WERI-Rb-1 (cell line): ENCODE measurements at regions not wholly inside any gene's neighbourhood (a gene's known extent, or its start where the extent isn't known, plus 50 kb on each side); places are given as distances from the start of the nearest gene placed in this dataset.

Experiments used
- DNase-seq: peaks from one replicate; pipeline ENCODE4 v3.0.0-alpha.2; 2020
- H3K27ac ChIP-seq: fragments of 250-450 bp; sonication (Bioruptor Pico); 2 replicates; pipeline ENCODE4 v1.5.1; 2020; ENCODE audit warnings: mild to moderate bottlenecking, moderate library complexity
- H3K27me3 ChIP-seq: fragments of 250-450 bp; sonication (Bioruptor Pico); 2 replicates; pipeline ENCODE4 v1.5.1; 2021; ENCODE audit warnings: mild to moderate bottlenecking, low read depth, moderate library complexity; ENCODE audit not compliant: insufficient read depth, severe bottlenecking
- H3K36me3 ChIP-seq: fragments of 250-450 bp; sonication (Bioruptor Pico); 2 replicates; pipeline ENCODE4 v1.5.1; 2020; ENCODE audit warnings: mild to moderate bottlenecking, moderate library complexity
- H3K4me3 ChIP-seq: 2 replicates; pipeline ENCODE4 v1.5.1; 2011; ENCODE audit warnings: low read depth, mild to moderate bottlenecking, control low read depth, low read length
- H3K9me3 ChIP-seq: fragments of 250-450 bp; sonication (Bioruptor Pico); 2 replicates; pipeline ENCODE4 v1.5.1; 2021; ENCODE audit warnings: mild to moderate bottlenecking, moderate library complexity; ENCODE audit not compliant: severe bottlenecking
- TF ChIP-seq, protein P1 (sequence below): IDR thresholded peaks from 2 replicates; pipeline ENCODE4 v1.5.1; 2011; ENCODE audit warnings: low read depth, mild to moderate bottlenecking, control low read depth, inconsistent platforms, low read length

DNA sequence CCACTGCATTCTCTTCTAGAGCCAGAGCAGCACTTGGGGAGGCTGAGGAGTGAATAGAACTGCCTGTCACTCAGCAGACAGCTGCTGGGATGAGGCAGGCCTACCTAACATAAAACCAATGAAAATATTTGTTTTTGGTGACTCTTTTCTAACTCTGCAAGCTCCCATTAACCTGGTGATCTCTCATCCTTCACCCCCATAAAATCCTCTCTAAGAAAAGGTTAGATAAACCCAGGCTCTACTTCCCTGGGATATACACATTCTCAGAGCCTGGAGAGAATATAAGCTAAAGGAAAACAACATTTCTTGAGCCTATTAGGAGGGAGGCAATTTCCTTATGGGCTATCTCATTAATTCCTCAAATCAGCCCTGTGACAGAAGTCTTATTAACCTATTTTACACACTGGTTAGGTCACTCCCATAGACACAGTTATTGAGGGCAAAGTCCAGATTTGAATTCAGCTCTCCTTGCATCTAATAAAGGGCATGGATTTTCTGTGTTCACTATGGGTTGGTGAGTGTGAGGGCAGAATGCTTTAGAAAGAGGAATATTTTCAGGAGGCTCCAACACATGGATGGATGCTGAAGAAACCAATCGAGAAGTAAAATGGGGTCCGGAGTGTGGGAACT is 492.9 kb downstream of the CCDC171 start:
- no peaks in the 10 kb centered on the region for H3K27me3 ChIP-seq
- DNase-seq, result no peak
- no peak overlapping the region for H3K27ac ChIP-seq
- TF ChIP-seq, protein P1, sequence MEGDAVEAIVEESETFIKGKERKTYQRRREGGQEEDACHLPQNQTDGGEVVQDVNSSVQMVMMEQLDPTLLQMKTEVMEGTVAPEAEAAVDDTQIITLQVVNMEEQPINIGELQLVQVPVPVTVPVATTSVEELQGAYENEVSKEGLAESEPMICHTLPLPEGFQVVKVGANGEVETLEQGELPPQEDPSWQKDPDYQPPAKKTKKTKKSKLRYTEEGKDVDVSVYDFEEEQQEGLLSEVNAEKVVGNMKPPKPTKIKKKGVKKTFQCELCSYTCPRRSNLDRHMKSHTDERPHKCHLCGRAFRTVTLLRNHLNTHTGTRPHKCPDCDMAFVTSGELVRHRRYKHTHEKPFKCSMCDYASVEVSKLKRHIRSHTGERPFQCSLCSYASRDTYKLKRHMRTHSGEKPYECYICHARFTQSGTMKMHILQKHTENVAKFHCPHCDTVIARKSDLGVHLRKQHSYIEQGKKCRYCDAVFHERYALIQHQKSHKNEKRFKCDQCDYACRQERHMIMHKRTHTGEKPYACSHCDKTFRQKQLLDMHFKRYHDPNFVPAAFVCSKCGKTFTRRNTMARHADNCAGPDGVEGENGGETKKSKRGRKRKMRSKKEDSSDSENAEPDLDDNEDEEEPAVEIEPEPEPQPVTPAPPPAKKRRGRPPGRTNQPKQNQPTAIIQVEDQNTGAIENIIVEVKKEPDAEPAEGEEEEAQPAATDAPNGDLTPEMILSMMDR, result no peak
- no peaks in the 10 kb centered on the region for H3K36me3 ChIP-seq
- H3K9me3 ChIP-seq, result no peaks in the 10 kb centered on the region
- no peak overlapping the region for H3K4me3 ChIP-seq

DNA sequence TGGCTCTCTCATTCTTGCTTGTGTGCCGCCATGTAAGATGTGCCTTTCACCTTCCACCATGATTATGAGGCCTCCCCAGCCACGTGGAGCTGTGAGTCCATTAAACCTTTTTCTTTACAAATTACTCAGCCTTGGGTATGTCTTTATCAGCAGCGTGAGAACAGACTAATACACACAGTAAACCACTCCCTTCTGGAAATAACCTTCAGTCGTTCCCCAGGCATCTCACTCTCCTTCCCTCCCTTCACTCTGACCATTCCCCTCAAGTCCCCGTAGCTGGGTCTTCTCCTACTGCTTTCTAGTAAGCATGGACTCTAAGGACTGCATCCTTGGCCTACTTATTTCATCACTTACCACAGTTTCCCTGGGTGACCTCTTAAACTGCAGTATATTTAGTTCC is 493.9 kb downstream of the CCDC171 start:
- Histone ChIP-seq H3K27me3 (no peaks in the 10 kb centered on the region), H3K36me3 (no peaks in the 10 kb centered on the region), H3K9me3 (no peaks in the 10 kb centered on the region), H3K4me3 (no peak overlapping the region), H3K27ac (no peak overlapping the region)
- TF ChIP-seq, protein P1, result no peak
- no peak for DNase-seq

GRCh38 chr9:16048129-16048528 is 495.3 kb downstream of the CCDC171 start:
- no peaks in the 10 kb centered on the region for H3K9me3 ChIP-seq
- TF ChIP-seq, protein P1, result no peak
- no peak overlapping the region for H3K27ac ChIP-seq
- no peaks in the 10 kb centered on the region for H3K36me3 ChIP-seq
- H3K4me3 ChIP-seq, result no peak overlapping the region
- no peak for DNase-seq
- H3K27me3 ChIP-seq, result no peaks in the 10 kb centered on the region

- H3K27me3 ChIP-seq, result no peaks in the 10 kb centered on the region
- no peaks in the 10 kb centered on the region for H3K9me3 ChIP-seq
Observed at GRCh38 chr9:16052146-16052545, 499.3 kb downstream of the CCDC171 start.

DNA sequence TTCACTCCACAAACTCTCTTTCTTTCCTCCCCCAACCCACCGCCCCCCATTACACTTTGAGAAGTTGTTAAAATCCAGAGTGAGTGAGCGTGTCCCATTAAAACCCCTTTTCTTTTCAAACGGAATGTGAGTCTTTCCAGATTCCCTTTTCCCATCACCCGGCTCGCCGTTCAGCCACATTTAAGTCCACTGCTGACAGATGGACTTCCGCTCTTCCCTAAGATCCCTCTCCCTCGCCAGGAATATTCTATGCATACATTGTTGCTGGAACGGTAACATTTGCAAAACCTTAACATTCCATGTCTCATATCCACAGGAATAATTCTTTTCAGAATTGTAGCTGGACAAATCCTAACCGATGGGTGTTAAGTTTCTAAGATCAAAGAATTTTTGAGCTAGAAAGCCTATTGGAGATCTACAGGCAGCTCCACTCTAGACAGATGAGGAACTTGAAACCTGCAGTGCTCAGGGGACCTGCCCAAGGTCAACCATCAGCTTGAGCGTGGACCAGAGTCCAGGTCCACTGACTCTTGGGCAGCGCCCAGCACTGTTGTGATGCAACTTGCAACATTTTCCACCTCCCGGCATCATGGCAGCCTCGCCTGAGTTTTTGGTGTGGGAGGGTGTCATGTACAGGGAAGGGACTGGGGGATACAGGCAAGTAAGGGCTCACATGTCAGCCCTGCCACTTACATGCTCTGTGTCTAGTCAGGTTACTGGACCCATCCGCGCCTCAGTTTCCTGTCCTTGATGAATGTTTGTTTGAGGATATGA is 500.1 kb downstream of the CCDC171 start:
- TF ChIP-seq, protein P1, result no peak
- DNase-seq, result no peak

More at GRCh38 chr9:16052146-16052545, 499.3 kb downstream of the CCDC171 start:
- H3K4me3 ChIP-seq, result no peak overlapping the region
- H3K36me3 ChIP-seq, result no peaks in the 10 kb centered on the region
- TF ChIP-seq, protein P1, result no peak
- no peak overlapping the region for H3K27ac ChIP-seq
- no peak for DNase-seq

GRCh38 chr9:16057541-16057940 is 504.7 kb downstream of the CCDC171 start:
- no peaks in the 10 kb centered on the region for H3K36me3 ChIP-seq
- H3K4me3 ChIP-seq, result no peak overlapping the region
- H3K27me3 ChIP-seq, result no peaks in the 10 kb centered on the region
- DNase-seq, result no peak
- TF ChIP-seq, protein P1, result no peak
- H3K27ac ChIP-seq, result no peak overlapping the region
- no peaks in the 10 kb centered on the region for H3K9me3 ChIP-seq

More for the DNA sequence above, 500.1 kb downstream of the CCDC171 start:
- Histone ChIP-seq H3K4me3 (no peak overlapping the region), H3K9me3 (no peaks in the 10 kb centered on the region), H3K27me3 (no peaks in the 10 kb centered on the region), H3K36me3 (no peaks in the 10 kb centered on the region), H3K27ac (no peak overlapping the region)
